ENCODE measurements at regions not wholly inside any gene's neighbourhood (a gene's known extent, or its start where the extent isn't known, plus 50 kb on each side); places are given as distances from the start of the nearest gene placed in this dataset.

- no peak for TF ChIP-seq CTCF (IDR thresholded peaks at IDR 0.05; ENCODE audit: low read depth, low read length, poor library complexity, severe bottlenecking)
- no peak for TF ChIP-seq EZH2phosphoT487 (IDR thresholded peaks at IDR 0.05; ENCODE audit: borderline replicate concordance, low read length)
Observed at GRCh38 chr9:94441796-94442195, 113.1 kb upstream of the PCAT7 start.
